Smooth muscle cell (in vitro differentiated cells): ENCODE measurements at regions not wholly inside any gene's neighbourhood (a gene's known extent, or its start where the extent isn't known, plus 50 kb on each side); places are given as distances from the start of the nearest gene placed in this dataset.
A peak's percentile ranks its signal among the peaks of the same experiment; 100 is the strongest.

Experiments used
- DNase-seq: peaks from one replicate; lab custom pipeline; 2025; ENCODE audit not compliant: unreplicated experiment; lab: John Stamatoyannopoulos, UW
- H2AFZ ChIP-seq: fragments of 200-600 bp; sonication (generic); 2 replicates; pipeline ENCODE4 v1.6.0; 2016; ENCODE audit warnings: antibody characterized with exemption, low read depth, mild to moderate bottlenecking
- H3F3A ChIP-seq: fragments of 200-600 bp; sonication (generic); 2 replicates; pipeline ENCODE4 v1.6.0; 2017; ENCODE audit warnings: antibody characterized with exemption, low read depth
- H3K27ac ChIP-seq: fragments of 200-600 bp; sonication (generic); 2 replicates; pipeline ENCODE4 v1.5.1; 2016; ENCODE audit warnings: low read depth, mild to moderate bottlenecking
- H3K27me3 ChIP-seq: fragments of 200-600 bp; sonication (generic); 2 replicates; pipeline ENCODE4 v1.6.1; 2016; ENCODE audit warnings: low read depth, mild to moderate bottlenecking
- H3K36me3 ChIP-seq: fragments of 200-600 bp; sonication (generic); 2 replicates; pipeline ENCODE4 v1.5.1; 2016; ENCODE audit warnings: low read depth
- H3K4me1 ChIP-seq: fragments of 200-600 bp; sonication (generic); 2 replicates; pipeline ENCODE4 v1.5.1; 2016; ENCODE audit warnings: low read depth
- H3K4me2 ChIP-seq: fragments of 200-600 bp; sonication (generic); 2 replicates; pipeline ENCODE4 v1.6.0; 2016; ENCODE audit warnings: mild to moderate bottlenecking
- H3K4me3 ChIP-seq: fragments of 200-600 bp; sonication (generic); 2 replicates; pipeline ENCODE4 v1.5.1; 2016; ENCODE audit warnings: mild to moderate bottlenecking
- H3K79me2 ChIP-seq: fragments of 200-600 bp; sonication (generic); 2 replicates; pipeline ENCODE4 v1.6.0; 2016; ENCODE audit warnings: low read depth, mild to moderate bottlenecking
- H3K9ac ChIP-seq: fragments of 200-600 bp; sonication (generic); 2 replicates; pipeline ENCODE4 v1.6.0; 2016; ENCODE audit warnings: low read depth
- H3K9me3 ChIP-seq: fragments of 200-600 bp; sonication (generic); replicated peaks from 2 replicates; pipeline ENCODE4 v1.5.1; 2016; ENCODE audit warnings: low read depth
- H4K20me1 ChIP-seq: fragments of 200-600 bp; sonication (generic); 2 replicates; pipeline ENCODE4 v1.6.0; 2016; ENCODE audit warnings: low read depth
- CTCF ChIP-seq: fragments of 200-600 bp; sonication (generic); IDR thresholded peaks from 2 replicates; pipeline ENCODE4 v1.5.1; 2017; ENCODE audit warnings: borderline replicate concordance, mild to moderate bottlenecking, antibody characterized with exemption; ENCODE audit not compliant: insufficient read depth, poor library complexity, severe bottlenecking
- WGBS: methylation state at CpG from one replicate; pipeline ENCODE4 v1.1.7; 2016; ENCODE audit warnings: low lambda C conversion rate; 5-methylcytosine and 5-hydroxymethylcytosine counted together

DNA sequence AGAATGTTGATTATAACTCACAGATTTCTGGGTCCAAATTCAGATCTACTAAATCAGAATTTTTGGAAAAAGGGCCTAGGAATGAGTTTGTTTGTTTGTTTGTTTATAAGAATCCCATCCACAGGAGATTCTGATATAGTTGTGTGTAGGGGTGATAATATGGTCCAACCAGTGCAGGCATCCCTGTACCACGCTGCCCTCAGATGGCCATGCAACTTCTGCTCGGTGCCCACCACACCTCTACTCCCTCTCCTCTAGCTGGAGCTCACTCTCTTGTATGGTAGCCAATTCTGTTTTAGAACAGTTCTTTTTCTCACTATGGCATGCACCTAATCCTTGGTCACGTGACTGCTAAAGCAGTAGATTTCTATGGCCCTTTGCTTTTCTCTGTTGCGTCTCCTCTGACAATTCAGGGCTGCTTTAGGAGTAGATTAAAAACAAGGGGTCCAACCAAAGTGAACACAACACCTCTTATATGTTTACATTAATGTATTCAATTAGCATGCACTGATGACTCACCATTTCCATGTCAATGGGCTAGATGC is 103.3 kb upstream of the KCNA4 start:
- H3K27ac ChIP-seq = no peak overlapping the region
- H3K9ac ChIP-seq = no peak overlapping the region
- TF ChIP-seq CTCF = no peak
- H3K36me3 ChIP-seq = no peaks in the 10 kb centered on the region
- no peak overlapping the region for H3K4me2 ChIP-seq
- H3K4me3 ChIP-seq = no peak overlapping the region
- no peaks in the 10 kb centered on the region for H3K9me3 ChIP-seq
- no peaks in the 10 kb centered on the region for H3K4me1 ChIP-seq
- DNase-seq = no peak
- H3K27me3 ChIP-seq = peaks cover 20% of the 10 kb centered on the region
- H3K79me2 ChIP-seq = no peaks in the 10 kb centered on the region
- no peaks in the 10 kb centered on the region for H4K20me1 ChIP-seq
- H2AFZ ChIP-seq = no peak overlapping the region
- WGBS = 90% methylated on average over 4 of the region's 4 CpGs
- H3F3A ChIP-seq = no peaks in the 10 kb centered on the region

- no peak overlapping the region for H2AFZ ChIP-seq
- no peak for DNase-seq
- no peaks in the 10 kb centered on the region for H3K79me2 ChIP-seq
- no peak overlapping the region for H3K9ac ChIP-seq
- no peaks in the 10 kb centered on the region for H3K36me3 ChIP-seq
- H3K9me3 ChIP-seq = no peaks in the 10 kb centered on the region
- H3K27me3 ChIP-seq = peaks cover 29% of the 10 kb centered on the region
- no peak overlapping the region for H3K4me3 ChIP-seq
- H3K4me1 ChIP-seq = no peaks in the 10 kb centered on the region
- no peaks in the 10 kb centered on the region for H3F3A ChIP-seq
- WGBS = 78% methylated on average over 2 of the region's 2 CpGs
- H3K27ac ChIP-seq = no peak overlapping the region
- no peak overlapping the region for H3K4me2 ChIP-seq
- no peaks in the 10 kb centered on the region for H4K20me1 ChIP-seq
- TF ChIP-seq CTCF = no peak
Observed at GRCh38 chr11:30125456-30125855, 105.4 kb upstream of the FSHB start.

GRCh38 chr11:30128269-30128932 is 102.4 kb upstream of the FSHB start:
- no peak overlapping the region for H3K4me2 ChIP-seq
- no peaks in the 10 kb centered on the region for H3K36me3 ChIP-seq
- no peaks in the 10 kb centered on the region for H3K9me3 ChIP-seq
- DNase-seq = no peak
- no peak overlapping the region for H2AFZ ChIP-seq
- no peaks in the 10 kb centered on the region for H3K79me2 ChIP-seq
- peak; percentile 74 for TF ChIP-seq CTCF
- no peak overlapping the region for H3K27ac ChIP-seq
- H3K27me3 ChIP-seq = peaks cover 25% of the 10 kb centered on the region
- H4K20me1 ChIP-seq = no peaks in the 10 kb centered on the region
- no peak overlapping the region for H3K4me3 ChIP-seq
- no peaks in the 10 kb centered on the region for H3K4me1 ChIP-seq
- no peaks in the 10 kb centered on the region for H3F3A ChIP-seq
- 40% methylated on average over 3 of the region's 3 CpGs for WGBS
- H3K9ac ChIP-seq = no peak overlapping the region

GRCh38 chr11:30131535-30131934 is 99.3 kb upstream of the FSHB start:
- no peaks in the 10 kb centered on the region for H4K20me1 ChIP-seq
- H3F3A ChIP-seq = no peaks in the 10 kb centered on the region
- TF ChIP-seq CTCF = no peak
- peaks cover 8% of the 10 kb centered on the region for H3K27me3 ChIP-seq
- no peak for DNase-seq
- H3K9me3 ChIP-seq = no peaks in the 10 kb centered on the region
- H3K4me2 ChIP-seq = no peak overlapping the region
- no peak overlapping the region for H3K4me3 ChIP-seq
- no peak overlapping the region for H2AFZ ChIP-seq
- no peak overlapping the region for H3K27ac ChIP-seq
- no peaks in the 10 kb centered on the region for H3K79me2 ChIP-seq
- no peaks in the 10 kb centered on the region for H3K36me3 ChIP-seq
- no peak overlapping the region for H3K9ac ChIP-seq
- WGBS = 92% methylated on average over 2 of the region's 2 CpGs
- no peaks in the 10 kb centered on the region for H3K4me1 ChIP-seq
